Stimulated activated CD4-positive, alpha-beta T cell treated with anti-CD3 and anti-CD28 coated beads, Interleukin-12 subunit alpha, Interleukin-12 subunit beta, amount 100 ng/mL, for 48 hours (primary cell): ENCODE measurements at regions not wholly inside any gene's neighbourhood (a gene's known extent, or its start where the extent isn't known, plus 50 kb on each side); places are given as distances from the start of the nearest gene placed in this dataset.

Source experiments
- DNase-seq, 3 donors: peaks; one replicate each; pipeline ENCODE4 v3.0.0-alpha.2; 2020; ENCODE audit warnings: low read depth in 2 of 3, low spot score in 1 of 3

DNA sequence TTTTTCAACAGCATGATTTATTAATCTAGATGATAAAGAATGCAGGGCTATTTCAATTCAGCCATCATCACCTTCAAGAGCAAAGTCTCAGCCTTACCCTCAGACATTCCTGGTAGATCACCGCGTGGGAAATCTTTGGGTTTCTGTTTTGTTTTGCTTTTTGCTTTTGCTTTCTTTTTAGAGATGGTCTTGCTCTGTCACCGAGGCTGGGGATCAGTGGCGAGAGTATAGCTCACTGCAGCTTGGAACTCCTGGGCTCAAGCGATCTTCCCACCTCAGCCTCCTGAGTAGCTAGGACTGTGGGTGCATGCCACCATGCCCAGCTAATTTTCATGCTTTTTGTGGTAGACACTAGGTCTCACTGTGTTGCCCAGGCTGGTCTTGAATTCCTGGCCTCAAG, 289.7 kb downstream of the AJAP1 start:
- DNase-seq = no peak

DNA sequence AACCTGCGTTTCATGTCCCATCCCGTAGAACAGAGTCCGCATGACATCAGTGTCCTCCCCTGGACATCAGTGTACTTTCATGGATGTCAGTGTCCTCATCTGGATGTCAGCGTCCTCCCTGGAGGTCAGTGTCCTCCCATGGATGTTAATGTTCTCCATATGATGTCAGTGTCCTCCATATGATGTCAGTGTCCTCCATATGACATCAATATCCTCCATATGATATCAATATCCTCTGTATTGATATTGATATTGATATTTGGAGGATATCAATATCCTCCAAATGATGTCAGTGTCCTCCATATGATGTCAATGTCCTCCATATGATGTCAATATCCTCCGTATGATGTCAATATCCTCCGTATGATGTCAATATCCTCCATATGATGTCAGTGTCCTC, 284.9 kb downstream of the AJAP1 start:
- no peak for DNase-seq

DNA sequence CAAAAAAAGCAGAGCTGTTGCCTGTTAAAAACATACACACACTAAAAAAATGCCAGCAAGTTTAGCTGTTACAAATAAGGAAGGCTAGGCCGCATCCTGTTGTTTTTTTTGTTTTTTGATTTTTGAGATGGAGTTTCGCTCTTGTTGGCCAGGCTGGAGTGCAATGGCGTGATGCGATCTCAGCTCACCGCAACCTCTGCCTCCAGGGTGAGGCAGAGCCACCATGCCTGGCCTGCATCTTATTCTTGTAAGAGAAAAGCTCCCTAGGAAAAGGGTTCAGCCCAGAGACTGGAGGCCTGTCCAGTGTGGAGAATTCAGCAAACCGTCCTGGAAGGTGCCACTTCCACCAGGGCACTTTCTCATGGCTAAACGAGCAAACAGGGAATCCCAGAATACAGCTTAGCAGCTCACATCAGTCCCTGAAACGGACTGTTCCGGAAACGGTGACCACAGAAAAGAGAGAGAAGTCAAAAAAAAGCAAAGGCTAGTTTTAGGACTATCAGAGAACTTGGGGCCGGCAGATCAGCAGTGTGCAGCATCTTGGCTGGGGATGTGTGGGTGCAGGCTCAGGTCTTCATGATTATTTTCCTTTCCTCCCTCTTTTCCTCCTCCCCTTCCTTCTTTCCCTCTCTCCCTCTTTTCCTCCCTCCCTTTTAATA, 283.6 kb downstream of the AJAP1 start:
- DNase-seq = no peak

DNA sequence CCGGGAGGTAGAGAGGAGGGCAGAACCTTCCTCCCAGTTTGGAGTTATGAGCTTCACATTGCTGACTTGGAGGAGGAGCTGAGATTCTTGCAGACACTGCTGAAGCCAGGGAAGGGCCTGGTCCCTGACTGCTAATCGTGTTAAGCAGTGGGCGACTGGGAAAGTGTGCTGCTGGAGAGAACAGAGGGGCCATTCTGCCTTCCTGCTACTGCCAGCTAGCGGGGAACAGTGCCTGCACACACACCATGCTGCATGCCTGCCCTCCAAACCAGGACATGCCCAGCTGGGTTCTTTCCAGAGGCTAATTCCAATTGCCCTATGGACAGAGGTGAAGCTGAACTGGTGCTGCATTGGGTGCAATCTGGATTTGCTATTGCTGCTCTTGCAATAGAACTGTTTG, 281.4 kb downstream of the AJAP1 start:
- no peak for DNase-seq

DNA sequence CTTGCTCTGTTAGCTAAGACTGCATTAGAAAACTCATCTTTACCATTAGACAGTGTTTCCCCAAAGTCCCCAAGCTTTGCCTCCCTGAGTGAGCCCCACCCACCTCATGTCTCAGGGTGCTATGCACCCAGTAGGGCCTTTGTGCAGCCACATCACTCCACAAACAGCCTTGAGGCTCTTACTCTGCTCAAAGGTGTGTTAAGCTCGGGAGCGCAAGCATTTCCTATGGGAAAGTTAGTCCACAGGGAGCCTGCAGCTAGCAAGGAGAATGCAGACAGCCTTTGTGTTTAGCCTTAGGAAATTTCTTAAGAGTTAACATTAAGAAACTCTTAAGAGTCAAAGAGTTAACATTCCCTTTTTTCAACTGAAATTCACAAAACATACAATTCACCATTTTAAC, 278.8 kb downstream of the AJAP1 start:
- no peak for DNase-seq

DNA sequence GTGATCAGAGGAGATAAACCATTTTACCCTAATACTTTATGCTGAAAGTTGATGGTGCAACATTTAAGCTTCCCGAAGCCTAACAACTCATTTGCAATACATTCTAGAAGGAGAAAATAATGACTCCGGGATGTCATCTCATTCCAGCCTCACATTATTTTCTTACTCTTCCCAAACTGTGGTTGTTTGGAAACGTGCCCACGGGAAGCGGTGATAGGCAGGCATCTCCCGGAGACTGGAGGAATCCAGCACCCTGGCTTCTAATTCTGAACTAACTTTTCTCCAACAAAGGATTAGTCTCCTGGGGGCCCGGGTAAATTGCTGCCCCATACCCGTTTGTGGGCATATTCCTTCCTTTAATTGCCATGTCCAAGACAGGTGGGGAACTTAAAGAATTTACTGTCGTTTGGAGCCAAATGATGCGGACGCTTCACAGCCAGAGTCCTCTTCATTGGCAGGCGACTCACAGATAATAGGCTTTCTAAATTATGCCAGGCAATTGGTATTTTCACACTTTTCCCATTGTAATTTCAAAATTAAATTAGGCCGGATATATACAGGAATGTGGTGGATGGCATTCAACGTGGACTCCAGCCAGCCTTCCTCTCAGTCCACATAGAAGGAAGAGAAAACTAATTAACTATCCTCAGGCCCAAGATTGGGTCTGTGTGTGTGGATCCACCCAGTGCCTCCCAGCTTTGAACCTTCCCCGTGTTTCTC, 278.1 kb downstream of the AJAP1 start:
- DNase-seq = no peak

DNA sequence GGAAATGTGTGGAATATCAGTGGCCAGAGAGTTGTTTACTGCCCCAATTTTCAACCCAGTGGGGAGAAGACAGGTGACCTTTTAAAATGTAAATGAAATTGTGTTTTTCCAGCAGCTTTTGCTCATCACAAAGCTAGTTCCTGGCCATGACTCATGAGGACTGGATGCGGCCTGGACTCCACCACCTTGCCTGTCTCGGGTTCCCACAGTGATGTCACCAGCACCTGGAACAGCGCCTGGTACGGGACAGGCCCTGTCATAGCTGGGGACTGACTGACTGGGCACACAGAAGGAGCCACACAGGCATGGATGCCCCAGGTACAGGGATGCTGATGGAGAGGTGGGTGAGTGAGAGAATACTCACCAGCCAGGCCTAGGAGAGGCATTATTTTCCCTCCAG, 277.1 kb downstream of the AJAP1 start:
- DNase-seq = no peak

DNA sequence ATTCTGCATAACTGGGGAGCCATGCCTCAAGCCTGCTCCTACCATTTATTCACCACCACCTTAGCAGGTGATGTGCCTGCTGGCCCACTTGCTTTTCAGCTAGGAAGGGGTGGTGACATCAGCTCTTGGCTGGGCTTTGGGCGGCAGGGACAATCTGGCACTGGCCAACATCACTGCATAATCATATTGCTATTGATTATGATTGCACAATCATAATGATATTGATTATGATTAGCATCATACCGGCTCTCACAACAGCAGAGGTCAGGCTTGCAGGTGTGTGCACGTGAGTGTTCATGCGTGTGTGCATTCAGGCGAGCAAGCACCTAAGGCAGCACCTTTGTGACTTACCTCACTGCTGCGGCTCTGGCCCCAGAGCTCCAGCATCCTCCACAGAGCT, 273.8 kb downstream of the AJAP1 start:
- DNase-seq = no peak

DNA sequence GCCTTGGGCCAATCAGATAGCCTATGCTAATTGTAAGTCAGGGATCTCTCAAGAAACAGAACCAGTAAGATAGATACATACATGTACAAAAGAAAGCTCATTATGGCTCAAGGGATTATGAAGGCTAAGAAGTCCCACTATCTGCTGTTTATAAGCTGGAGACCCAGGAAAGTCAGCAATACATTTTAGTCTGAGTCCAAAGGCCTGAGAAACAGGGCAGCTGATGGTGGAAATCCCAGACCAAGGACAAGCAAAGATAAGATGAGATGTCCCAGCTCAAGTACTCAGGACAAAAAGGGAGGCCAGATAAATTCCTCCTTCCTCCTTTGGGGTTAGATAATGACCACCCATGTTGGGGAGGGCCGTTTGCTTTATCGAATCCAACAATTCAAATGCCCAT, 269.9 kb downstream of the AJAP1 start:
- no peak for DNase-seq

DNA sequence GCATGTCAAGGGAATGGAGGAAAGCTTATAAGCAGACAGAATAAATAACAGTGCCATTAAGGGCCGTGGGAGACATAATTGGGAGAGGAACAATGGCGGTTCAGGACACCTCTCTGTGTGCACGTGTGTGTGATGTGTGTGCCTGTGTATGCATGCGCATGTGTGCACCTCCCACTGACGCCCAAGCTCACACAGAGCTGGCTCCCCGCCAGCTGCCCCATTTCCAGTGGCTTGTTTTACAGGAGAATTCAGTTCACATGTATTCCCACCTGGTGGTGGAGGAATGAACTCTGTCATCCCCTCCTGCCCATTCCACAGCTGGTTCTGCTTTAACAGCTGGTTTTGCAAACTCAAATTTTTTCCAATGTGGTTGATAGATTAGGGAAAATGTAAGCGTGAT, 262.2 kb downstream of the AJAP1 start:
- no peak for DNase-seq

DNA sequence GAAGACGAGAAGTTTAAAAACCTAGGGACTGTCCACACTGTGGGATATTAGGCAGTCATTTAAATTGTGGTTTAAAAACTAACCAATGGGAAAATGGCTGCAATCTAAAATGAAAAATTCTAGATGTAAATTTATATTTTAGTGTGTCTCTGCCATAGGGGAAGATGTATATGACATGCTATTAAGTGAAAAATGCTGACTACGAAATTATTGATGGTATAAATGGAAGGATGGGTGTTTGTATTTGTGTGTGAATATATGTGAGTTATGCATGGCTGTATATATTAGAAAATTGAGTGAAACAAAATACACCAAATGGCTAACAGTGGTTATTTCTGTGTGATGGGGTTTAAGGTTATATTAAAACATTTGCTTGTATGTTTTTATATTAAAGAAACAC, 260.7 kb downstream of the AJAP1 start:
- DNase-seq = no peak

DNA sequence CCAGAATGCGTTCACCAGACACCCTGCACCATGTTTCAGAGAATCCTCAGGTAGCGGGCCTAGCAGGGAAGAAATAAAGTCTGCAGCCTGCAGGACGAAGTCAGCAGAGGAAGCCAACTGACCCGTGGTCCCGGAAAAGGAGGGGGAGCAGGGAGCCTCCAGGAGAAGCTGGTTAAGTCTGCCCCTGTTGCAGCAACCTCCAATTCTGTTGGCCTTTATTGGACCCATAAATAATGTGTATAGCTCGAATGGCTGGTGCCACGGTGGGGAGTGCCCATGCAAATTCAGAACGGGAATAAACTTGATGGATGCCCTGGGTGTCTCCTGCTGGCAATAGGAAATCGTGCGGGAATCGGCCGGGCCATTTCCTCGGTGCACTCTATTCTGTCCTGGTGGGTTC, 254.1 kb downstream of the AJAP1 start:
- DNase-seq = no peak

DNA sequence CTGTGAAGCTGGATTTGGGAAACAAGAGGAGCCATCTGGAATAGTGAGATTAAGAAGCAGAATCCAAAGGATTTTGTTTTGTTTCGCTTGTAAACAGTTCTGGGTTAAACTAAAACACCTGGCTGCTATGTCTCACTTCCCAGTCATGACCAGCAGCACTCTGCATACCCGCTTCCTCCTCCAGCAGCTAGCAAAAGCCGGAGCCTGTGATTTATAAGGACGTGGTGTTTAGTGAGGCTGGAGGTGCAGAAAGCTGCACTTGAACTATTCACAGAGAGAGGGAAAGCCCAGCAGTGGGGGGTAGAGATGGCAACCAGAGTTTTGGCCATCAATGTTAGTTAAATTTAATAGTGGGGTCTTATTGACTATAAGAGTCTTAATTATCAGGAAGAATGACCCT, 240.2 kb downstream of the AJAP1 start:
- no peak for DNase-seq

DNA sequence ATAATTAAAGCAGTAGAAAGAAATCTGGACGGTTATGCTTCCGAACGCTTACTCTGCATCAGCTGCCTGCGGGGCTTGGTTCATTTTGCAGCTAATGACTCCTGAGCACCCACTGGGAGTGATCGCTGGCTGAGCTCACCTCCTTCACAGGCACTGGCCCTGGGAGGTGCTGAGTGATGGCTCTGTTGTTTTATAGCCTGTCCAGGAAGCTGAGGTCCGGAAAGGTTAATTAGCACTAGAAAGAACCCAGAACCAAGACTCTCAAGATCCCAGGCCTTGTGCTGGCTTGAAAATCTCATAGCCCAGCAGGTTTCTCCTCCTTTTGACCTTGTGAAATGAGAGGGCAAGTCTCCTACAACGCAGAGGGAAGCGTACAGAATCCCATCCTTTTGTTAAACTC, 226.2 kb downstream of the AJAP1 start:
- DNase-seq = no peak

DNA sequence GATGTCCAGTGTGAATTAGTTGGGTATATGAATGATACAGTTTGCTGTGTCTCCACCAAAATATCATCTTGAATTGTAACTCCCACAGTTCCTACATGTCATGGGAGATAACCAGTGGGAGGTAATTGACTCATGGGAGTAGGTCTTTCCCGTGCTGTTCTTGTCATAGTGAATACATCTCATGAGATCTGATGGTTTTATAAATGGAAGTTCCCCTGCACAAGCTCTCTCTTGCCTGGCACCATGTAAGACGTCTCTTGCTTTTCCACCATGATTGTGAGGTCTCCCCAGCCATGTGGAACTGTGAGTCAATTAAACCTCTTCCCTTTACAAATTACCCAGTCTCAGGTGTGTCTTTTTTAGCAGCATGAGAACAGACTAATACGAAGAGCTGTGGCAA, 223.0 kb downstream of the AJAP1 start:
- no peak for DNase-seq

DNA sequence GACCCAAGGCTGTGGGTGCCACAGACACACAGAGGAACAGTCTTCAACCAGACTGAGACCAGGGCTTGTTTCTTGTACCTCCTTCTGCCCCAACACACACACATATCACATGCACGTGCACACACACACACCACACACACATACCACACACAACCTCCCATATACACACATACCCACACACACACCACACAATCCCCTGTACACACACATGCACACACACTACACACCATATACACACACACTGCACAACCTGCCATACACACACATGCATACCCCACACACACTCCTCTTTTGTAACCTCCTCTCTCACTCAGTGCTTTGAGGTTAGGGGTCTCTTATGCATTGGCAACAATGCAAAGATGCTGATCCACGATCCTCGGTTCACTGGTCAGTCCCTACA, 217.0 kb downstream of the AJAP1 start:
- DNase-seq = no peak

DNA sequence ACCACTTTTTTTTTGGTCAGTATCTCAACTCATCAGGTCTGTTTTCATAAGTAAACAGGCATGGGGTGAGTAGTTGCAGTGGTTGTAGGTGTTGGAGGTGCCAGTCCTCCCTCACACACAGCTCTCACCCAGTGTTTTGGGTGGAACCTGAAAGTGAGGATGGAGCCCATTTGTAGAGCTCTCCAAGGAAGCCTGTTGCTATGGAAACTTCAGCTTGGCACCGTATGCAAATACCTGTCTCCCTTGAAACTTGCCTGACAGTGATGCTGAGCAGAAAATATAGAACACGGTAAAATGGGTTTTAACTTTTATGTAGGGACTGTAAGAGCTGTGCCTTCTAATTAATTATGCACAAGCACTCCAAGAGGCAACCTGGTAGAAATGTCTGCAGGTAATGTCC, 214.1 kb downstream of the AJAP1 start:
- DNase-seq = no peak

DNA sequence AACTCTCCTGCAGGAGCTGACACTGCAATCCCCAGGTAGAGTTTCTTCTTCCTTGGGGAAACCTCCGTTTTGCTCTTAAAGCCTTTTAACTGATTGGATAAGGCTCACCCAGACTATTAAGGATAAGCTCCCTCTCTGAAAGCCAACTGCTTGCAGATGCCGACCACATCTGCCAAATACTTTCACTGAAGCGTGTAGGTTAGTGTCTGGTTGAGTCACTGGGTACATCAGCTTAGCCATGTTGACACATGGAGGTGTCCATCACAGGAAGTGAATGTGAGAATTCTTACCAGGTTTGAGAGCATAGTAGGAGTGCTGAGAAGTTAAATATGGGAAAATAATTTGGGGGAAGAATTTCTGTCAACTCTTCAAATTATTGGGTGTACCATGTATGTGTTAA, 202.0 kb downstream of the AJAP1 start:
- DNase-seq = no peak

DNA sequence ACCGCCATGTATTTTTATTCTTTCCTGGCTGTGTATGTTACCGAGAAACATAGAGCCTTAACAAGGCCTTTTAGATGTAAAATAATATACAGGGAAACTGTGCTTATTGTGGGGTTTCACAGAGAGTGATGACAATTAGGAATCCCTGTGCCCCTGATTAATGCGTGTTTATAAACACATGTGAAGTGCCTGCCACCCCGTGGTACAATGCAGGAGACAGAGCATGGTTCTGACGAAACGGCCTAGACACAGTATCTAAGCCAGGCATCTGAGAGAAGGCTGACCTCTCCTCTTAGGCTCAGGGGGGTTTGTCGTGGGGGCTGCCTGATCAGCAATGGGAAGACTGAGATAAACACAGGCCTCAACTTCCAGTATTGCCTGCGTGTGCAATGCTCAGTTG, 200.0 kb downstream of the AJAP1 start:
- DNase-seq = no peak

DNA sequence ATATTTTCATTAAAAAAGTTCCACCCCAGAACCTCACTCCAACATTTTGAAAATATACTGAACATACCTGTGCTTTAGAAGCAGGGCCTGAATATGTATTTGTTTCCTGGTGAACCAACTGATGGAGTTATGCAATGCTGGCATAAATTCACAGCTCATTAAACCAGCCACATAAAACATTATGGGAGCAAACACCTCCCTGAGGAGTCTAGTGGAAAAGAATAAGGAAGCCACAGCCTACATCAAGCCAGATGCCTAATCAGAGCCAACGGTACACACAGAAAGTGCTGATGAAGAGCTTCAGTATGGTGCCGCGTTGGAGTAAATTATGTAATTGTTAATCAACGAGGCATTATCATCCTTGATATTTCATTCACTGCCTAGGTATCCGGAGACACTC, 199.5 kb downstream of the AJAP1 start:
- no peak for DNase-seq

DNA sequence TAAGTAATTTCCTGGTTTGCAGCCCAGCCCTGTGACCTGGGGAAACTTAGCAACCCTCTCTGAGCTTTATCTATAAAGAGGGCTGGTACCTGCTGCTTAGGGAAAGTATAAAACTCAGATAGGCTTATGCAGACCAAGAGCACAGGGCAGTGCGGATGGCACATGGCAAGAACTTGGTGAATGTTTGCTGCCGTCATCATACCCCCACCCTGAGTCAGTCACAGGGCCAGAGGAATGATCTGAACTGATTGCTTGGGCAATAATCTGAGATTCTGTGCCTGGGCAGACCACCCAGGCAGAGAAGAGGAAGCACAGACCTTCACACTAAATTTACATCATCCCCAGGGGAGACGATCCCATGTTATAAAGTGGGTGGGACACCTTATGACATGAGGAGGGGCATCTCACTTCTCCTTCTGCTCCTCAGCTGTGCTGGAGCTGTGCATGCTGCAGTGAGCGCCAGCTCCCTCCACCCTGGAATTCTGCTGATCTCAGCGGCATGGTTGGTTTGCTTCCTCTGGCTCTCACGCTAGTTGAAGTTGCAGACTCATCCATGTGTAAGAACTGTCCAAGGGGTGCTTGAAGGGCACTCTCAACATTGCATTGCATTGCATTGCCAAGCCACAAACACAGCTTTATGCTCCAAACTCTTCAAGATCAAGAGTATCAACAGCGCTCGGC, 197.1 kb downstream of the AJAP1 start:
- DNase-seq = no peak

DNA sequence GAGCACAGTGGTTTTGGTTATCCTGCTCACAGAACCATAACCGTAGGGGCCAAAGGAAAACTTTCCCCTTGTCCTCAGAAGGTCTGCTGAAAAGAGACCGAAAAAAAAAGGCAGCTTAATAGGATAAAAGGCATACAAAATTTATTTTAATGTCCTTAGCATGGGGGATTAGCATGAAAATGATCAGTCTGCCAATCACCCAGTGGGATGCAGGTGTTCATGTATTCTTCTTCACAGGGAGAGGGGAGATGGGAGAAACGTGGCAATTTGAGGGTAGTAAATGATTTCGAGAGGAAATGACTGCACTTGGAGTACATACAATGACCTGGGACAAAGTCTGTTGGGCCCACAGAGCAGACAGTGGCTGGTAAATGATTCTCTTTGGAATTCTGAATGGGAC, 194.0 kb downstream of the AJAP1 start:
- DNase-seq = no peak

DNA sequence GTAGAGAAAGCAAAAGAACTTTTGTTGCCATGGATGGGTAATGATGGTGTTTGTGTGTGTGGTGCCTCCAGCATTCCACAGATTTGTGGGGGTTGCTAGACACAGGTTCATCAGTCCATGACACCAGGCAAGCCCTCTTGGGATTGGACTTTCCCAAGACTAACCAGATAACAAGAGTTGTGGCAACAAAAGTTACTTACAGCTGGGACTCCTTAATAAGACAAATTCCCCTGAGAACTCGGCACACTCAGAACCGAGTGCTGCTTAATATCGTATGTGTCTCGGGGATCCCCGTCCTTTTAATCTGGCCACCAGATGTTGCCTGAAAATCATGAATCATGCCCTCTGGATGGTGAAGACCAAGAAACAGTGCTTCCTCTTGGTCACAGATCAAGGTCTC, 193.3 kb downstream of the AJAP1 start:
- DNase-seq = no peak
